Esophagus squamous epithelium (tissue), 5 donors: ENCODE measurements at regions not wholly inside any gene's neighbourhood (a gene's known extent, or its start where the extent isn't known, plus 50 kb on each side); places are given as distances from the start of the nearest gene placed in this dataset.

Experiments used
- DNase-seq: peaks from one replicate; lab custom pipeline; 2025; lab: John Stamatoyannopoulos, UW
- H3K27ac ChIP-seq, 4 donors: fragments of 200-600 bp; sonication (generic); one replicate each; pipeline ENCODE4 v1.5.1; 2016 to 2019; ENCODE audit warnings: mild to moderate bottlenecking in 1 of 4
- H3K27me3 ChIP-seq, 4 donors: fragments of 200-600 bp; sonication (generic); 1 replicate in 3 of 4; 2 replicates in 1 of 4; pipeline versions ENCODE4 v1.5.1 to v1.6.0; 2017 to 2021; ENCODE audit warnings: antibody characterized with exemption in 1 of 4
- H3K36me3 ChIP-seq, 3 donors: fragments of 200-600 bp; sonication (generic); one replicate each; pipeline ENCODE4 v1.5.1; 2016 to 2019
- H3K4me1 ChIP-seq, 3 donors: fragments of 200-600 bp; sonication (generic); one replicate each; pipeline ENCODE4 v1.5.1; 2017 to 2019
- H3K4me3 ChIP-seq, 4 donors: fragments of 200-600 bp; sonication (generic); 1 replicate in 3 of 4; 2 replicates in 1 of 4; pipeline ENCODE4 v1.5.1; 2016 to 2019; ENCODE audit warnings: mild to moderate bottlenecking in 2 of 4, moderate library complexity in 1 of 4
- H3K9me3 ChIP-seq, 3 donors: fragments of 200-600 bp; sonication (generic); one replicate each; pipeline ENCODE4 v1.5.1; 2016 to 2019
- POLR2A ChIP-seq, 4 donors: fragments of 450-650 bp; IDR thresholded peaks; one replicate each; pipeline ENCODE4 v1.6.1; 2017; ENCODE audit warnings: antibody characterized with exemption in 4 of 4, mild to moderate bottlenecking in 4 of 4, moderate library complexity in 3 of 4
- WGBS, 2 donors: methylation state at CpG; one replicate each; pipeline ENCODE4 v1.1.5; 2018; 5-methylcytosine and 5-hydroxymethylcytosine counted together
- intact Hi-C: fragments of 100-400 bp; cut with DNase I; formaldehyde crosslinking; loops from one replicate; pipeline ENCODE4 v1.15.0; 2022
- TF ChIP-seq, protein P1 (sequence below), 6 experiments: fragments of 450-650 bp in 4 of 6; fragments of 200-600 bp in 2 of 6; sonication (generic) in 2 of 6; IDR thresholded peaks; one replicate each; pipeline ENCODE4 v1.5.1; 2016 to 2019; ENCODE audit warnings: antibody characterized with exemption in 6 of 6, mild to moderate bottlenecking in 4 of 6, moderate library complexity in 4 of 6
- donor health status: DM: yes; HTN: yes; CAD: no.

- DNase-seq: no peak
- peaks cover 15 to 48% (median 16%) of the 10 kb centered on the region in 3 donors for H3K36me3 ChIP-seq
These were observed 361.2 kb downstream of the SEC14L1 start for GRCh38 chr17:77501751-77502625.

DNA sequence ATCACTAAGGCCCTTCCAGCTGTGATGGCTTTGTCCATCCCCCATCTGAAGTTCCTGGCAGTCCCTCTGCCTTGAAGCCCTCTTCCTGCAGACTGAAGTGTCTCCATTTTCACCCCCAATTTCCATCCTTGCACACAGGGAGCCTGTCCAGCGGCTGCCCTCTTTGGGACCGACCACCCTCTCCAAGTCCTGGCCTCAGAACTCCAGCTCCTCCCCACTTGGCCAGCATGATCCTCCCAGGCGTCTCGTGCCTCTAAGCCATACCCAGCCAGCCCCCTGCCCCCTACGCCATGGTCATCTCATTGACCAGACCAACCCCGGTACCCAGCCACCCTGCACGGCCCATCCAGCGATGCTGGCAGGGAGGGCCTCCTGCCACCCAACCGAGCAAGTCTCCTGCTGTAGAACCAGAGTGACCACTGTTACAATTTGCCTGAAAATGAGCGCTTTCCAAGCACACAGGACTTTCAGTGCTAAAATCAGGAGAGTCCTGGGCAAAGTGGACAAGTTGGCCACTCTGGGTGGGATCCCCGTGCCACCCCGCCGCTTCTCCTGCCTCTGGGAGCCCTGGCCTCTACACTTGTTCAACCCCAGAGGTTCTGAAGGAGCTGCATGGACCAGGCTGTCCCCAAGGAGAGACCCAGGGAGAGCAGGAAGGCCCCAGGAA is 362.0 kb downstream of the SEC14L1 start:
- H3K27ac ChIP-seq: no peak overlapping the region
- 65 to 95% methylated on average over 6 to 13 of the region's 13 CpGs for WGBS, 2 donors
- H3K9me3 ChIP-seq: no peaks in the 10 kb centered on the region
- H3K4me3 ChIP-seq: no peak overlapping the region
- TF ChIP-seq POLR2A (IDR thresholded peaks at IDR 0.05): no peak
- TF ChIP-seq, protein P1, sequence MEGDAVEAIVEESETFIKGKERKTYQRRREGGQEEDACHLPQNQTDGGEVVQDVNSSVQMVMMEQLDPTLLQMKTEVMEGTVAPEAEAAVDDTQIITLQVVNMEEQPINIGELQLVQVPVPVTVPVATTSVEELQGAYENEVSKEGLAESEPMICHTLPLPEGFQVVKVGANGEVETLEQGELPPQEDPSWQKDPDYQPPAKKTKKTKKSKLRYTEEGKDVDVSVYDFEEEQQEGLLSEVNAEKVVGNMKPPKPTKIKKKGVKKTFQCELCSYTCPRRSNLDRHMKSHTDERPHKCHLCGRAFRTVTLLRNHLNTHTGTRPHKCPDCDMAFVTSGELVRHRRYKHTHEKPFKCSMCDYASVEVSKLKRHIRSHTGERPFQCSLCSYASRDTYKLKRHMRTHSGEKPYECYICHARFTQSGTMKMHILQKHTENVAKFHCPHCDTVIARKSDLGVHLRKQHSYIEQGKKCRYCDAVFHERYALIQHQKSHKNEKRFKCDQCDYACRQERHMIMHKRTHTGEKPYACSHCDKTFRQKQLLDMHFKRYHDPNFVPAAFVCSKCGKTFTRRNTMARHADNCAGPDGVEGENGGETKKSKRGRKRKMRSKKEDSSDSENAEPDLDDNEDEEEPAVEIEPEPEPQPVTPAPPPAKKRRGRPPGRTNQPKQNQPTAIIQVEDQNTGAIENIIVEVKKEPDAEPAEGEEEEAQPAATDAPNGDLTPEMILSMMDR (IDR thresholded peaks at IDR 0.05): no peak
- no peaks in the 10 kb centered on the region for H3K27me3 ChIP-seq
- peaks cover 14 to 40% (median 16%) of the 10 kb centered on the region in 3 donors for H3K36me3 ChIP-seq
- intact Hi-C loops: no loop called here
- DNase-seq: no peak
- peaks cover 0 to 6% (median 0%) of the 10 kb centered on the region in 3 donors for H3K4me1 ChIP-seq

More at GRCh38 chr17:77501751-77502625, 361.2 kb downstream of the SEC14L1 start:
- no peak overlapping the region for H3K4me3 ChIP-seq
- H3K27me3 ChIP-seq: no peaks in the 10 kb centered on the region
- no peak overlapping the region for H3K27ac ChIP-seq
- no peaks in the 10 kb centered on the region for H3K9me3 ChIP-seq
- intact Hi-C loops: no loop called here
- H3K4me1 ChIP-seq: peaks cover 0 to 5% (median 0%) of the 10 kb centered on the region in 3 donors
- WGBS, 2 donors: 86 to 88% methylated on average over 6 to 9 of the region's 16 CpGs
- TF ChIP-seq POLR2A (IDR thresholded peaks at IDR 0.05): no peak
- TF ChIP-seq, protein P1 (IDR thresholded peaks at IDR 0.05): no peak

- Histone ChIP-seq H3K27me3 (no peaks in the 10 kb centered on the region), H3K4me3 (no peak overlapping the region), H3K36me3 (peaks cover 10 to 35% (median 12%) of the 10 kb centered on the region in 3 donors), H3K27ac (no peak overlapping the region), H3K4me1 (peaks cover 0 to 6% (median 0%) of the 10 kb centered on the region in 3 donors), H3K9me3 (no peaks in the 10 kb centered on the region)
- intact Hi-C loops: no loop called here
- DNase-seq: no peak
- WGBS, 2 donors: 86 to 94% methylated on average over 4 to 6 of the region's 7 CpGs
- no peak for TF ChIP-seq POLR2A (IDR thresholded peaks at IDR 0.05)
- TF ChIP-seq, protein P1 (IDR thresholded peaks at IDR 0.05): no peak
These were observed 362.5 kb downstream of the SEC14L1 start for GRCh38 chr17:77503293-77503655.

- H3K27ac ChIP-seq: no peak overlapping the region
These were observed 363.3 kb downstream of the SEC14L1 start for GRCh38 chr17:77503916-77504651.

More at GRCh38 chr17:77503916-77504651, 363.3 kb downstream of the SEC14L1 start:
- no peaks in the 10 kb centered on the region for H3K27me3 ChIP-seq
- intact Hi-C loops: no loop called here
- no peak overlapping the region for H3K4me3 ChIP-seq
- 83 to 89% methylated on average over 14 to 16 of the region's 18 CpGs for WGBS, 2 donors
- DNase-seq: no peak
- TF ChIP-seq POLR2A (IDR thresholded peaks at IDR 0.05): no peak
- TF ChIP-seq, protein P1 (IDR thresholded peaks at IDR 0.05): no peak
- peaks cover 4 to 27% (median 5%) of the 10 kb centered on the region in 3 donors for H3K36me3 ChIP-seq
- peaks cover 0 to 6% (median 0%) of the 10 kb centered on the region in 3 donors for H3K4me1 ChIP-seq
- H3K9me3 ChIP-seq: no peaks in the 10 kb centered on the region
